Body of pancreas (tissue), 4 donors: ENCODE measurements at regions not wholly inside any gene's neighbourhood (a gene's known extent, or its start where the extent isn't known, plus 50 kb on each side); places are given as distances from the start of the nearest gene placed in this dataset.
A peak's percentile ranks its signal among the peaks of the same experiment; 100 is the strongest.

Source experiments
- ATAC-seq: fragments of 150-250 bp; one replicate; pipeline ENCODE4 v1.9.1; 2016
- DNase-seq, 4 donors: peaks; one replicate each; pipeline ENCODE4 v3.0.0-alpha.2; 2019
- H3K27ac ChIP-seq, 4 donors: fragments of 200-600 bp; sonication (generic); 1 replicate in 3 of 4; 2 replicates in 1 of 4; pipeline versions ENCODE4 v1.5.1 to v1.6.1; 2016 to 2019; ENCODE audit warnings: mild to moderate bottlenecking in 1 of 4, mixed read lengths in 1 of 4, moderate library complexity in 1 of 4
- H3K27me3 ChIP-seq, 2 donors: fragments of 200-600 bp; sonication (generic); one replicate each; pipeline ENCODE4 v1.6.0; 2016; ENCODE audit warnings: mild to moderate bottlenecking in 1 of 2
- H3K36me3 ChIP-seq, 2 donors: fragments of 200-600 bp; sonication (generic); replicated peaks in 1 of 2; 2 replicates each; pipeline ENCODE4 v1.5.1; 2016; ENCODE audit warnings: low read depth in 2 of 2; ENCODE audit not compliant: insufficient read depth in 1 of 2
- H3K4me1 ChIP-seq: fragments of 200-600 bp; sonication (generic); one replicate; pipeline ENCODE4 v1.6.0; 2016
- H3K4me3 ChIP-seq, 2 donors: fragments of 200-600 bp; sonication (generic); 1 replicate in 1 of 2; 2 replicates in 1 of 2; pipeline ENCODE4 v1.5.1; 2016 to 2019
- H3K9me3 ChIP-seq, 3 donors: fragments of 200-600 bp; sonication (generic); 1 replicate in 2 of 3; 2 replicates in 1 of 3; pipeline ENCODE4 v1.5.1; 2016
- CTCF ChIP-seq, 7 experiments: fragments of 450-650 bp in 4 of 7; fragments of 200-600 bp in 3 of 7; sonication (generic) in 3 of 7; IDR thresholded peaks; one replicate each; pipeline ENCODE4 v1.5.1; 2016 to 2019; ENCODE audit warnings: antibody characterized with exemption in 7 of 7
- POLR2A ChIP-seq, 3 donors: fragments of 450-650 bp; IDR thresholded peaks; one replicate each; pipeline ENCODE4 v1.6.1; 2016; ENCODE audit warnings: antibody characterized with exemption in 3 of 3, mild to moderate bottlenecking in 2 of 3
- WGBS, 2 donors: methylation state at CpG; one replicate each; pipeline ENCODE4 v1.1.5; 2017; 5-methylcytosine and 5-hydroxymethylcytosine counted together
- intact Hi-C: fragments of 100-400 bp; cut with DNase I; formaldehyde crosslinking; loops from one replicate; pipeline ENCODE4 v1.15.1; 2023

GRCh38 chr2:53200072-53200471 lies 567.5 kb upstream of the CHAC2 start:
- H3K27me3 ChIP-seq: no peaks in the 10 kb centered on the region
- DNase-seq: no peak
- intact Hi-C loops: no loop called here
- no peaks in the 10 kb centered on the region for H3K9me3 ChIP-seq
- TF ChIP-seq CTCF (IDR thresholded peaks at IDR 0.05): no peak
- TF ChIP-seq POLR2A (IDR thresholded peaks at IDR 0.05): no peak
- H3K27ac ChIP-seq: peak overlapping the region in 3 of 4 donors; percentile 22 to 72 (median 59)
- H3K4me1 ChIP-seq: peaks cover 57% of the 10 kb centered on the region
- no peaks in the 10 kb centered on the region for H3K36me3 ChIP-seq
- 38 to 45% methylated on average over 3 of the region's 3 CpGs for WGBS, 2 donors
- no peak overlapping the region for H3K4me3 ChIP-seq
- ATAC-seq: no peak

- Histone ChIP-seq H3K4me3 (no peak overlapping the region), H3K27me3 (no peaks in the 10 kb centered on the region), H3K4me1 (peaks cover 1% of the 10 kb centered on the region), H3K27ac (no peak overlapping the region), H3K36me3 (no peaks in the 10 kb centered on the region), H3K9me3 (no peaks in the 10 kb centered on the region)
- ATAC-seq (no peak), DNase-seq (no peak)
- WGBS, 2 donors: 76 to 77% methylated on average over 7 of the region's 7 CpGs
- no peak for TF ChIP-seq POLR2A (IDR thresholded peaks at IDR 0.05)
- TF ChIP-seq CTCF (IDR thresholded peaks at IDR 0.05): no peak
- intact Hi-C loops: no loop called here
These were observed 578.6 kb upstream of the CHAC2 start for GRCh38 chr2:53188851-53189510.

GRCh38 chr2:53183581-53183980 lies 584.0 kb upstream of the CHAC2 start:
- Histone ChIP-seq H3K36me3 (no peaks in the 10 kb centered on the region), H3K27ac (peak overlapping the region in 1 of 4 donors; percentile 56), H3K27me3 (no peaks in the 10 kb centered on the region), H3K4me3 (no peak overlapping the region), H3K4me1 (peaks cover 29% of the 10 kb centered on the region), H3K9me3 (no peaks in the 10 kb centered on the region)
- DNase-seq (no peak), ATAC-seq (no peak)
- TF ChIP-seq POLR2A (IDR thresholded peaks at IDR 0.05): no peak
- TF ChIP-seq CTCF (IDR thresholded peaks at IDR 0.05): no peak
- intact Hi-C loops: no loop called here

GRCh38 chr2:53182601-53183000 lies 585.0 kb upstream of the CHAC2 start:
- Histone ChIP-seq H3K4me1 (peaks cover 29% of the 10 kb centered on the region), H3K27me3 (no peaks in the 10 kb centered on the region), H3K27ac (peak overlapping the region in 3 of 4 donors; percentile 46 to 58 (median 56)), H3K4me3 (no peak overlapping the region), H3K36me3 (no peaks in the 10 kb centered on the region), H3K9me3 (no peaks in the 10 kb centered on the region)
- intact Hi-C loops: no loop called here
- ATAC-seq (peak; percentile 83), DNase-seq (peak; percentile 17 to 51 (median 29))
- TF ChIP-seq CTCF (IDR thresholded peaks at IDR 0.05): no peak
- no peak for TF ChIP-seq POLR2A (IDR thresholded peaks at IDR 0.05)
- WGBS, 2 donors: 16 to 22% methylated on average over 5 of the region's 5 CpGs

GRCh38 chr2:53181759-53182158 lies 585.8 kb upstream of the CHAC2 start:
- Histone ChIP-seq H3K4me1 (peaks cover 29% of the 10 kb centered on the region), H3K36me3 (no peaks in the 10 kb centered on the region), H3K9me3 (no peaks in the 10 kb centered on the region), H3K27ac (peak overlapping the region in 2 of 4 donors; percentile 46 to 56), H3K4me3 (no peak overlapping the region), H3K27me3 (no peaks in the 10 kb centered on the region)
- WGBS, 2 donors: 79 to 88% methylated on average over 2 of the region's 2 CpGs
- no peak for DNase-seq
- ATAC-seq: no peak
- intact Hi-C loops: no loop called here
- TF ChIP-seq CTCF (IDR thresholded peaks at IDR 0.05) (no peak), POLR2A (IDR thresholded peaks at IDR 0.05) (no peak)
